Transverse colon (tissue), 3 donors: ENCODE measurements at regions not wholly inside any gene's neighbourhood (a gene's known extent, or its start where the extent isn't known, plus 50 kb on each side); places are given as distances from the start of the nearest gene placed in this dataset.

ENCODE experiments used
- EP300 ChIP-seq: sonication (generic); formaldehyde crosslinking; IDR thresholded peaks from one replicate; pipeline ENCODE4 v1.6.1; 2017; ENCODE audit warnings: antibody characterized with exemption, low read depth
- POLR2A ChIP-seq: fragments of 450-650 bp; IDR thresholded peaks from one replicate; pipeline ENCODE4 v1.6.1; 2016; ENCODE audit warnings: antibody characterized with exemption, mild to moderate bottlenecking, moderate library complexity
- TF ChIP-seq, protein P1 (sequence below), 5 experiments: fragments of 200-600 bp in 3 of 5; fragments of 450-650 bp in 2 of 5; sonication (generic) in 3 of 5; IDR thresholded peaks; 1 replicate in 2 of 5; 2 replicates in 3 of 5; pipeline ENCODE4 v1.5.1; 2016 to 2017; ENCODE audit warnings: antibody characterized with exemption in 5 of 5, inconsistent platforms in 3 of 5, mild to moderate bottlenecking in 2 of 5, moderate library complexity in 1 of 5

GRCh38 chr10:123563994-123564393 is 102.2 kb upstream of the GPR26 start:
- TF ChIP-seq, protein P1, sequence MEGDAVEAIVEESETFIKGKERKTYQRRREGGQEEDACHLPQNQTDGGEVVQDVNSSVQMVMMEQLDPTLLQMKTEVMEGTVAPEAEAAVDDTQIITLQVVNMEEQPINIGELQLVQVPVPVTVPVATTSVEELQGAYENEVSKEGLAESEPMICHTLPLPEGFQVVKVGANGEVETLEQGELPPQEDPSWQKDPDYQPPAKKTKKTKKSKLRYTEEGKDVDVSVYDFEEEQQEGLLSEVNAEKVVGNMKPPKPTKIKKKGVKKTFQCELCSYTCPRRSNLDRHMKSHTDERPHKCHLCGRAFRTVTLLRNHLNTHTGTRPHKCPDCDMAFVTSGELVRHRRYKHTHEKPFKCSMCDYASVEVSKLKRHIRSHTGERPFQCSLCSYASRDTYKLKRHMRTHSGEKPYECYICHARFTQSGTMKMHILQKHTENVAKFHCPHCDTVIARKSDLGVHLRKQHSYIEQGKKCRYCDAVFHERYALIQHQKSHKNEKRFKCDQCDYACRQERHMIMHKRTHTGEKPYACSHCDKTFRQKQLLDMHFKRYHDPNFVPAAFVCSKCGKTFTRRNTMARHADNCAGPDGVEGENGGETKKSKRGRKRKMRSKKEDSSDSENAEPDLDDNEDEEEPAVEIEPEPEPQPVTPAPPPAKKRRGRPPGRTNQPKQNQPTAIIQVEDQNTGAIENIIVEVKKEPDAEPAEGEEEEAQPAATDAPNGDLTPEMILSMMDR (IDR thresholded peaks at IDR 0.05): no peak
- TF ChIP-seq POLR2A (no peak), EP300 (no peak)
